GM13976 (cell line): ENCODE measurements at regions not wholly inside any gene's neighbourhood (a gene's known extent, or its start where the extent isn't known, plus 50 kb on each side); places are given as distances from the start of the nearest gene placed in this dataset.

Experiments
- DNase-seq: peaks from one replicate; pipeline ENCODE4 v3.0.0; 2012; ENCODE audit warnings: low spot score
- CTCF ChIP-seq: IDR thresholded peaks from 2 replicates; pipeline ENCODE4 v1.5.1; 2012; ENCODE audit warnings: borderline replicate concordance, mild to moderate bottlenecking; ENCODE audit not compliant: insufficient read depth; ENCODE audit errors: extremely low read depth, missing control alignments, control extremely low read depth
- in situ Hi-C: fragments of 300-500 bp; cut with MboI; formaldehyde crosslinking; loops from one replicate; pipeline ENCODE4 v1.12.0; 2022; ENCODE audit warnings: low sequenced_read_pairs, mixed read lengths, inconsistent platforms; ENCODE audit not compliant: unreplicated experiment

GRCh38 chr15:48020166-48020565 is 100.6 kb upstream of the SLC24A5 start:
- in situ Hi-C loops: no loop called here
- DNase-seq: no peak

GRCh38 chr15:48021336-48022086 is 99.3 kb upstream of the SLC24A5 start:
- in situ Hi-C loops: no loop called here
- no peak for DNase-seq
- no peak for TF ChIP-seq CTCF

More at GRCh38 chr15:48020166-48020565, 100.6 kb upstream of the SLC24A5 start:
- no peak for TF ChIP-seq CTCF

GRCh38 chr15:48025118-48025517 is 95.7 kb upstream of the SLC24A5 start:
- no peak for TF ChIP-seq CTCF
- no peak for DNase-seq
- in situ Hi-C loops: no loop called here

- no peak for DNase-seq
- in situ Hi-C loops: no loop called here
- no peak for TF ChIP-seq CTCF
These were observed 92.1 kb upstream of the SLC24A5 start for GRCh38 chr15:48028712-48029111.

- TF ChIP-seq CTCF: no peak
- in situ Hi-C loops: no loop called here
- no peak for DNase-seq
These were observed 91.1 kb upstream of the SLC24A5 start for GRCh38 chr15:48029642-48030041.

- in situ Hi-C loops: no loop called here
- no peak for DNase-seq
- TF ChIP-seq CTCF: no peak
These were observed 89.3 kb upstream of the SLC24A5 start for GRCh38 chr15:48031466-48031865.

- TF ChIP-seq CTCF: no peak
- in situ Hi-C loops: no loop called here
- no peak for DNase-seq
These were observed 88.8 kb upstream of the SLC24A5 start for GRCh38 chr15:48031973-48032372.
